ENCODE measurements at regions not wholly inside any gene's neighbourhood (a gene's known extent, or its start where the extent isn't known, plus 50 kb on each side); places are given as distances from the start of the nearest gene placed in this dataset.

DNA sequence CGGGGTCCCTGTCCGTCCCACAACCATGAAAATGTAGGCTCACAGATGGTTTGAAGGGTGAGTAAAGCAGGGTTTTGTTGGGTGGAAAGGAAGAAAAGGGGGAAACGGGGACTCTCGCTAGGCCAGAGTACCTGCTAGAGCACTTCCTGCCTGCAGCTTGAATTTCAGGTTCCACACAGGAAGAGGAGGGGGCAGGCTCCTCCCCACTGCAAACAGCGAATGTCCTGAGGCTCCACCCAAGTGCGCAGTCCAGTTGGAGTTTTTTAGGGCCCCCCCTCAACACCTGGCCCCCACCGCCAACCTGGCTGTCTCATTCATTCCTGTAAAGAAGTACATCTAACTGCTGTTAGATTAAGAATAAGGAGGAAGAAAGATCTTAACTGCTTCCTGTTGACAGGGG is 414.7 kb downstream of the SH2D4B start:
- TF ChIP-seq, protein P1, sequence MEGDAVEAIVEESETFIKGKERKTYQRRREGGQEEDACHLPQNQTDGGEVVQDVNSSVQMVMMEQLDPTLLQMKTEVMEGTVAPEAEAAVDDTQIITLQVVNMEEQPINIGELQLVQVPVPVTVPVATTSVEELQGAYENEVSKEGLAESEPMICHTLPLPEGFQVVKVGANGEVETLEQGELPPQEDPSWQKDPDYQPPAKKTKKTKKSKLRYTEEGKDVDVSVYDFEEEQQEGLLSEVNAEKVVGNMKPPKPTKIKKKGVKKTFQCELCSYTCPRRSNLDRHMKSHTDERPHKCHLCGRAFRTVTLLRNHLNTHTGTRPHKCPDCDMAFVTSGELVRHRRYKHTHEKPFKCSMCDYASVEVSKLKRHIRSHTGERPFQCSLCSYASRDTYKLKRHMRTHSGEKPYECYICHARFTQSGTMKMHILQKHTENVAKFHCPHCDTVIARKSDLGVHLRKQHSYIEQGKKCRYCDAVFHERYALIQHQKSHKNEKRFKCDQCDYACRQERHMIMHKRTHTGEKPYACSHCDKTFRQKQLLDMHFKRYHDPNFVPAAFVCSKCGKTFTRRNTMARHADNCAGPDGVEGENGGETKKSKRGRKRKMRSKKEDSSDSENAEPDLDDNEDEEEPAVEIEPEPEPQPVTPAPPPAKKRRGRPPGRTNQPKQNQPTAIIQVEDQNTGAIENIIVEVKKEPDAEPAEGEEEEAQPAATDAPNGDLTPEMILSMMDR (IDR thresholded peaks at IDR 0.05; ENCODE audit: low read length): no peak
- TF ChIP-seq EZH2 (IDR thresholded peaks at IDR 0.05; ENCODE audit: borderline replicate concordance, low read length): no peak
